ENCODE measurements at regions not wholly inside any gene's neighbourhood (a gene's known extent, or its start where the extent isn't known, plus 50 kb on each side); places are given as distances from the start of the nearest gene placed in this dataset.

DNA sequence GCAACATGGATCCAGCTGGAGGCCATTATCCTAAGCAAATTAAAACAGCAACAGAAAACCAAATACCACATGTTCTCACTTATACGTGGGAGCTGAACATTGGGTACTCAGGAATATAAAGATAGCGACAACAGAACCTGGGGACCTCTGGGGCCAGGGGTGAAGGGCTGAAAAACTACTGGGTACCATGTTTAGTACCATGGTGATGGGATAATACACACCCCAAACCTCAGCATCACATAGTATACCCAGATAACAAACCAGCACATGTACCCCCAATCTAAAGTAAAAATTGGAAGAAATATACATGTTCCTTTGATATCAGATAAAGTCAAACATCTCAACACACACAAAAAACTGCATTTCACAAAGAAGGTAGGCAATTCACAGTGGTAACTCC, 876.2 kb downstream of the TBL1XR1 start:
- 76 to 88% methylated on average over 2 of the region's 2 CpGs for WGBS, 2 donors
- no peak for DNase-seq (ENCODE audit: low spot score in 2 of 2)
- no peak for TF ChIP-seq POLR2A (IDR thresholded peaks at IDR 0.05)
- TF ChIP-seq, protein P1, sequence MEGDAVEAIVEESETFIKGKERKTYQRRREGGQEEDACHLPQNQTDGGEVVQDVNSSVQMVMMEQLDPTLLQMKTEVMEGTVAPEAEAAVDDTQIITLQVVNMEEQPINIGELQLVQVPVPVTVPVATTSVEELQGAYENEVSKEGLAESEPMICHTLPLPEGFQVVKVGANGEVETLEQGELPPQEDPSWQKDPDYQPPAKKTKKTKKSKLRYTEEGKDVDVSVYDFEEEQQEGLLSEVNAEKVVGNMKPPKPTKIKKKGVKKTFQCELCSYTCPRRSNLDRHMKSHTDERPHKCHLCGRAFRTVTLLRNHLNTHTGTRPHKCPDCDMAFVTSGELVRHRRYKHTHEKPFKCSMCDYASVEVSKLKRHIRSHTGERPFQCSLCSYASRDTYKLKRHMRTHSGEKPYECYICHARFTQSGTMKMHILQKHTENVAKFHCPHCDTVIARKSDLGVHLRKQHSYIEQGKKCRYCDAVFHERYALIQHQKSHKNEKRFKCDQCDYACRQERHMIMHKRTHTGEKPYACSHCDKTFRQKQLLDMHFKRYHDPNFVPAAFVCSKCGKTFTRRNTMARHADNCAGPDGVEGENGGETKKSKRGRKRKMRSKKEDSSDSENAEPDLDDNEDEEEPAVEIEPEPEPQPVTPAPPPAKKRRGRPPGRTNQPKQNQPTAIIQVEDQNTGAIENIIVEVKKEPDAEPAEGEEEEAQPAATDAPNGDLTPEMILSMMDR (IDR thresholded peaks at IDR 0.05) = no peak
- intact Hi-C loops (cut with DNase I; ENCODE audit: low total_unique reads) = no loop called here
- no peak overlapping the region for H3K4me3 ChIP-seq (ENCODE audit: low read depth, poor library complexity, severe bottlenecking)

DNA sequence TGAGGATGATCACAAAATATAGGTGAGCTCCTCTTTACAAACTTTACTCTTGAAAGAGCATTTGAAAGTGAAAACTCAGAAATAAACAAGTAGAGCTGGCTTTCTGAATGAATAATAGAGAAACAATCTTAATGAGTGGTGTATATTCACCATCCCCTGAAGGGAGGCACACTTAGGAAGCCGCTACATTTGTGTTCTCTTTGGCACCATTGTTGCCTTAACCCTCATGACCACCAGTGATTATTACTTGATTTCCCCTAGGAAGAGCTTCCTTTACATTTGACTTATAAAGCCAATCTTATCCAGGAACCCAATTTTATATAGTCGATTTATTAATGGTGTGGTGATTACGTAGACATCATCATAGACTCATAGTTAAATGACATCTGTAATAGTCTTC, 883.9 kb downstream of the TBL1XR1 start:
- no peak overlapping the region for H3K4me3 ChIP-seq (ENCODE audit: low read depth, poor library complexity, severe bottlenecking)
- intact Hi-C loops (cut with DNase I; ENCODE audit: low total_unique reads) = no loop called here
- DNase-seq (ENCODE audit: low spot score in 2 of 2) = no peak
- 63 to 93% methylated on average over 3 of the region's 3 CpGs for WGBS, 2 donors
- TF ChIP-seq, protein P1 (IDR thresholded peaks at IDR 0.05) = no peak
- no peak for TF ChIP-seq POLR2A (IDR thresholded peaks at IDR 0.05)

DNA sequence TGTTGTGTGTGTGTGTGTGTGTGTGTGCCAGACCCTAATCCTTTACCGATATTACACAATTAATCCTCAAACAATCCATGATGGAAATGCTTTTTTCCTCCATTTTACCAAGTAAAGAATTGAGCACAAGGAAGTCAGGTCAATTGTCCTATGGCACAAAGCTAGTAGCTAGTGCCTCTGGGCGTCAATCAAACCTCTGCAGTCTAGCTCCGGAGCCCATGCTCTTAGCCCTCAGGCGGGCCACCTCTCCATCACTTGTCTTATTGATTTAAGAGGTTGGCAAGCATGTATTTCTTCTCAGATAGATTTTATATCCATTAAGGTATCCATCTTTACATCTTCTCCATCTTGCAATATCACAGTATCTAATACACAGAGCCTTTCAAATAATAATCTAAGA, 886.6 kb downstream of the TBL1XR1 start:
- WGBS, 2 donors = 78% methylated on average over 4 of the region's 4 CpGs
- no peak for DNase-seq (ENCODE audit: low spot score in 2 of 2)
- intact Hi-C loops (cut with DNase I; ENCODE audit: low total_unique reads) = no loop called here
- TF ChIP-seq POLR2A (IDR thresholded peaks at IDR 0.05) = no peak
- TF ChIP-seq, protein P1 (IDR thresholded peaks at IDR 0.05) = no peak
- no peak overlapping the region for H3K4me3 ChIP-seq (ENCODE audit: low read depth, poor library complexity, severe bottlenecking)

DNA sequence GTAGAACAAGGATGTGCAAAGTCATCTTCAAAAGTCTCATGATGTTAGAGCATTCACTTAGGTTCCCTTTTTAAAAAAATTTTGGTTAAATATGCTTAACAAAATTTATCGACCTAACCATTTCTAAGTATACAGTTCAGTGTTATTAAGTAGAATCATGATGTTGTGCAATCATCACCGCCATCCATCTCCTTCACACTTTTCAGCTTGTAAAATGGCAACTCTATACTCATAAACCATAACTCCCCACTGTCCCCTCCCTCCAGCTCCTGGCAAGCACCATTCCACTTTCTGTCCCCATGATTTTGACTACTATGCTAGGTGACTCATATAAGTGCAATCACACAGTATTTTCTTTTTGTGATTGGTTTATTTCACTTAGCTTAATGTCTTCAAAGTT, 895.0 kb downstream of the TBL1XR1 start:
- WGBS, 2 donors = 95 to 98% methylated on average over 2 of the region's 2 CpGs
- H3K4me3 ChIP-seq (ENCODE audit: low read depth, poor library complexity, severe bottlenecking) = no peak overlapping the region
- intact Hi-C loops (cut with DNase I; ENCODE audit: low total_unique reads) = no loop called here
- DNase-seq (ENCODE audit: low spot score in 2 of 2) = no peak
- TF ChIP-seq, protein P1 (IDR thresholded peaks at IDR 0.05) = no peak
- no peak for TF ChIP-seq POLR2A (IDR thresholded peaks at IDR 0.05)

DNA sequence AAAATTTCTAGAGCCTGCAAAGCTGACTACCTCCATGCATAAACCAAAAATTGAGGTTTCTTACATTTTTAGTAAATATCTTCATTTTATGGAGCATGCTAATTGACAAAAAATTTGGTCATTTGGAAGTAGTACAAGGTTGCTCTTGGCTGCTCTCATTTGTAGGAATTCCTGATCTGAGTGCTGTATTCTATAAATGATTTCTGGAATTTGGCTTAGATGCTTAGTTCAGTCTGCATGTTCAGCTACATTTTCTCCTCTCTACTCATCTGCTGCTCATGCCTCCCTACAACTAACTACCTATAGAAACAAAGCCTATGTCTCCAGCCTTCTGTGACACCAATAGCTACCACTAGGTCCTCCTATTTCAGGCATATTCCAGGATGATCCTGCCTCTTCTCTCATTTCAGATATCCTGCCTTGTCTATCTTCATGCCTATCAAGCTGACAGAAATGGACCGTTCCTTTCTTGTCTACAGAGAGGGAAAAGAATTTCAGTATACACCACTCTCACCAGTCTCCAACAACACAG, 901.1 kb downstream of the TBL1XR1 start:
- intact Hi-C loops (cut with DNase I; ENCODE audit: low total_unique reads) = no loop called here
- no peak for DNase-seq (ENCODE audit: low spot score in 2 of 2)
- 85 to 93% methylated on average over 1 of the region's 1 CpG for WGBS, 2 donors
- H3K4me3 ChIP-seq (ENCODE audit: low read depth, poor library complexity, severe bottlenecking) = no peak overlapping the region
- TF ChIP-seq, protein P1 (IDR thresholded peaks at IDR 0.05) = no peak
- no peak for TF ChIP-seq POLR2A (IDR thresholded peaks at IDR 0.05)

DNA sequence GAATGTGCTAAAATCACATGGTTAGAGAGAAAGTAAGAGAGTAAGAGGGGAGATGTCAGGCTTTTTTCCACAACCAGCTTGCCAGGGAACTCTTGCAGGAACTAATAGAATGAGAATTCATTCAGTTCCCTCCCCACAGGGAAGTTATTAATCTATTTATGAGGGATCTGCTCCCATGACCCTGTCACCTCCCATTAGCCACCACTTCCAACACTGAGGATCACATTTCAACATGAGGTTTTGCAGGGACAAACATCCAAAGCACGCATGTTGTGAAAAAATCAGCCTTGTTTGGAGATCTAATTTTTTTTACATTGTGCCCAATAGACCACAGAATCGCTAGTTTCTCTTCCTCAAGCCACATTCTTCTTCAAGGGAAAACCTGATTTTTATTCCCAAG, 904.0 kb downstream of the TBL1XR1 start:
- no peak for TF ChIP-seq POLR2A (IDR thresholded peaks at IDR 0.05)
- TF ChIP-seq, protein P1 (IDR thresholded peaks at IDR 0.05) = no peak
- intact Hi-C loops (cut with DNase I; ENCODE audit: low total_unique reads) = no loop called here
- no peak overlapping the region for H3K4me3 ChIP-seq (ENCODE audit: low read depth, poor library complexity, severe bottlenecking)
- 45 to 54% methylated on average over 2 of the region's 2 CpGs for WGBS, 2 donors
- DNase-seq (ENCODE audit: low spot score in 2 of 2) = no peak

Measured in lower leg skin (tissue), 4 donors.